Psoas muscle (tissue), 7 donors: ENCODE measurements at regions not wholly inside any gene's neighbourhood (a gene's known extent, or its start where the extent isn't known, plus 50 kb on each side); places are given as distances from the start of the nearest gene placed in this dataset.
A peak's percentile ranks its signal among the peaks of the same experiment; 100 is the strongest.

Experiments used
- ATAC-seq, 4 donors: fragments of 200-7000 bp; cut with Tn5 transposase; one replicate each; pipeline ENCODE4 v1.9.1; 2020; ENCODE audit warnings: moderate library complexity in 3 of 4, mild to moderate bottlenecking in 2 of 4
- DNase-seq, 2 donors: peaks; one replicate each; pipeline ENCODE4 v3.0.0-alpha.2; 2020
- H3K27ac ChIP-seq: fragments of 200-600 bp; one replicate; pipeline ENCODE4 v1.8.0; 2022
- H3K27me3 ChIP-seq, 3 donors: fragments of 200-600 bp in 1 of 3; one replicate each; pipeline versions ENCODE4 v1.6.1 to v1.8.0; 2013 to 2022; ENCODE audit warnings: low read length in 2 of 3, mild to moderate bottlenecking in 2 of 3, moderate library complexity in 1 of 3; ENCODE audit not compliant: insufficient read depth in 3 of 3
- H3K36me3 ChIP-seq, 2 donors: fragments of 200-600 bp in 1 of 2; one replicate each; pipeline versions ENCODE4 v1.6.1 to v1.8.0; 2013 to 2022; ENCODE audit warnings: low read depth in 1 of 2, mild to moderate bottlenecking in 1 of 2, moderate library complexity in 1 of 2; ENCODE audit not compliant: insufficient read depth in 1 of 2
- H3K4me1 ChIP-seq: fragments of 200-600 bp; one replicate; pipeline ENCODE4 v1.8.0; 2022
- H3K4me3 ChIP-seq: fragments of 200-600 bp; one replicate; pipeline ENCODE4 v1.8.0; 2022; ENCODE audit warnings: mild to moderate bottlenecking
- H3K9me3 ChIP-seq: fragments of 200-600 bp; one replicate; pipeline ENCODE4 v1.8.0; 2022
- CTCF ChIP-seq: fragments of 200-600 bp; IDR thresholded peaks from one replicate; pipeline ENCODE4 v1.8.0; 2022; ENCODE audit warnings: antibody characterized with exemption
- WGBS, 3 donors: extraction: QIAGEN DNeasy Blood & Tissue Kit; methylation state at CpG; one replicate each; pipeline versions ENCODE4 v1.1.6 to v1.1.7; 2013; 5-methylcytosine and 5-hydroxymethylcytosine counted together
- intact Hi-C, 2 donors: fragments of 100-400 bp; cut with DNase I; formaldehyde crosslinking; loops; one replicate each; pipeline versions ENCODE4 v1.11.0 to v1.14.2; 2022
- donor health status: healthy with polysubstance abuse.
- donor health status: DM: no; HTN: no; CAD: no; lungs with moderate emphysema.
- donor health status: Bipolar disorder and iron deficiency.
- donor health status: healthy.
- donor health status: DM: yes; HTN: yes; CAD: no.
- donor health status: DM: no; HTN: no; CAD: no.
- donor health status: DM: yes; HTN: yes; CAD: no.

- H3K36me3 ChIP-seq, result no peaks in the 10 kb centered on the region
- 61 to 85% (median 61%) methylated on average over 5 of the region's 5 CpGs for WGBS, 3 donors
- DNase-seq (no peak), ATAC-seq (peak in 3 of 4 donors; percentile 12 to 17 (median 13))
- no peak for TF ChIP-seq CTCF
- H3K4me1 ChIP-seq, result peaks cover 39% of the 10 kb centered on the region
- no peak overlapping the region for H3K4me3 ChIP-seq
- H3K27me3 ChIP-seq, result no peaks in the 10 kb centered on the region
- intact Hi-C loops, result loop anchor here in 1 of 2 donors (10.0 kb wide), 1 partner anchor 382 kb away; no protein-coding TSS in a partner anchor
- peak overlapping the region; percentile 89 for H3K27ac ChIP-seq
- no peaks in the 10 kb centered on the region for H3K9me3 ChIP-seq
Observed at GRCh38 chr3:187963003-187963676, 190.8 kb upstream of the LPP start.

- intact Hi-C loops, result loop anchor here in 1 of 2 donors (10.0 kb wide), 1 partner anchor 381 kb away; no protein-coding TSS in a partner anchor
- no peak for TF ChIP-seq CTCF
- ATAC-seq (peak; percentile 90 to 94 (median 93)), DNase-seq (no peak)
- 18 to 26% (median 19%) methylated on average over 3 of the region's 3 CpGs for WGBS, 3 donors
- H3K4me1 ChIP-seq, result peaks cover 32% of the 10 kb centered on the region
- no peaks in the 10 kb centered on the region for H3K36me3 ChIP-seq
- H3K4me3 ChIP-seq, result peak overlapping the region; percentile 31
- H3K27ac ChIP-seq, result peak overlapping the region; percentile 89
- H3K27me3 ChIP-seq, result no peaks in the 10 kb centered on the region
- no peaks in the 10 kb centered on the region for H3K9me3 ChIP-seq
Observed at GRCh38 chr3:187963677-187964385, 190.1 kb upstream of the LPP start.

- intact Hi-C loops, result loop anchor here in 1 of 2 donors (10.0 kb wide), 1 partner anchor 380 kb away; no protein-coding TSS in a partner anchor
- Histone ChIP-seq H3K9me3 (no peaks in the 10 kb centered on the region), H3K4me1 (peaks cover 29% of the 10 kb centered on the region), H3K36me3 (no peaks in the 10 kb centered on the region), H3K27me3 (no peaks in the 10 kb centered on the region), H3K27ac (peak overlapping the region; percentile 89), H3K4me3 (no peak overlapping the region)
- DNase-seq, result no peak
- no peak for TF ChIP-seq CTCF
- 95 to 98% (median 96%) methylated on average over 2 of the region's 2 CpGs for whole genome bisulfite sequencing, 3 donors
- ATAC-seq, result no peak
Observed at GRCh38 chr3:187964760-187965159, 189.2 kb upstream of the LPP start.

GRCh38 chr3:187966096-187966495 is 187.9 kb upstream of the LPP start:
- DNase-seq (no peak), ATAC-seq (no peak)
- Histone ChIP-seq H3K4me3 (no peak overlapping the region), H3K4me1 (peaks cover 29% of the 10 kb centered on the region), H3K9me3 (no peaks in the 10 kb centered on the region), H3K27me3 (no peaks in the 10 kb centered on the region), H3K36me3 (no peaks in the 10 kb centered on the region), H3K27ac (peak overlapping the region; percentile 23)
- WGBS, 3 donors, result 76 to 83% (median 78%) methylated on average over 4 of the region's 4 CpGs
- intact Hi-C loops, result loop anchor here in 1 of 2 donors (10.0 kb wide), 1 partner anchor 379 kb away; no protein-coding TSS in a partner anchor
- TF ChIP-seq CTCF, result no peak
